Naive thymus-derived CD8-positive, alpha-beta T cell (primary cell): ENCODE measurements at regions not wholly inside any gene's neighbourhood (a gene's known extent, or its start where the extent isn't known, plus 50 kb on each side); places are given as distances from the start of the nearest gene placed in this dataset.

ENCODE experiments used
- ATAC-seq, 2 donors: fragments of 150-1000 bp; cut with Tn5 transposase in 1 of 2; sonication (Bioruptor Pico), chemical (Tn5 transposase) in 1 of 2; 1 replicate in 1 of 2; 2 replicates in 1 of 2; pipeline ENCODE4 v1.10.0; 2021; ENCODE audit warnings: mild to moderate bottlenecking in 2 of 2, moderate library complexity in 2 of 2
- POLR2A ChIA-PET: fragments of 350-600 bp; sonication (Branson Sonifier 250); formaldehyde crosslinking; loops from one replicate; lab custom pipeline; 2021; ENCODE audit warnings: antibody characterized with exemption; lab: Charles Lee
- DNase-seq, 10 donors: peaks; one replicate each; pipeline versions ENCODE4 v3.0.0 to v3.0.0-alpha.2; 2020 to 2022
- H3K27ac Mint-ChIP-seq, 10 donors: one replicate each; pipeline ENCODE4 v1.8.0; 2020 to 2022; ENCODE audit warnings: mild to moderate bottlenecking in 10 of 10, mixed read lengths in 10 of 10, moderate library complexity in 4 of 10, inconsistent platforms in 1 of 10
- H3K27me3 Mint-ChIP-seq, 5 donors: one replicate each; pipeline ENCODE4 v1.8.0; 2021 to 2022; ENCODE audit warnings: mixed read lengths in 5 of 5
- H3K36me3 Mint-ChIP-seq, 3 donors: one replicate each; pipeline ENCODE4 v1.8.0; 2020 to 2022; ENCODE audit warnings: mixed read lengths in 3 of 3, mild to moderate bottlenecking in 2 of 3, inconsistent platforms in 1 of 3
- H3K4me1 Mint-ChIP-seq, 4 donors: one replicate each; pipeline ENCODE4 v1.8.0; 2021 to 2022; ENCODE audit warnings: mixed read lengths in 4 of 4
- H3K4me3 Mint-ChIP-seq, 10 donors: one replicate each; pipeline ENCODE4 v1.8.0; 2020 to 2022; ENCODE audit warnings: mild to moderate bottlenecking in 10 of 10, mixed read lengths in 10 of 10, moderate library complexity in 6 of 10, inconsistent platforms in 1 of 10
- H3K9me3 Mint-ChIP-seq, 9 donors: one replicate each; pipeline ENCODE4 v1.8.0; 2020 to 2022; ENCODE audit warnings: mixed read lengths in 9 of 9, mild to moderate bottlenecking in 3 of 9, inconsistent platforms in 1 of 9, moderate library complexity in 1 of 9

GRCh38 chr4:106869551-106869950, 166.6 kb downstream of the DKK2 start:
- ATAC-seq: no peak
- DNase-seq: no peak
- Mint-ChIP-seq H3K4me1 (no peaks in the 10 kb centered on the region), H3K4me3 (no peak overlapping the region), H3K27me3 (peaks cover 0 to 3% (median 0%) of the 10 kb centered on the region in 5 donors), H3K27ac (no peak overlapping the region), H3K36me3 (no peaks in the 10 kb centered on the region), H3K9me3 (peaks cover 0 to 25% (median 3%) of the 10 kb centered on the region in 9 donors)
- POLR2A ChIA-PET: no interaction called here

- Mint-ChIP-seq H3K4me1 (no peaks in the 10 kb centered on the region), H3K4me3 (no peak overlapping the region), H3K9me3 (peaks cover 0 to 22% (median 3%) of the 10 kb centered on the region in 9 donors), H3K27ac (no peak overlapping the region), H3K27me3 (peaks cover 0 to 3% (median 0%) of the 10 kb centered on the region in 5 donors), H3K36me3 (no peaks in the 10 kb centered on the region)
- DNase-seq: no peak
- no peak for ATAC-seq
- POLR2A ChIA-PET: no interaction called here
Observed at GRCh38 chr4:106868381-106869035, 167.6 kb downstream of the DKK2 start.

DNA sequence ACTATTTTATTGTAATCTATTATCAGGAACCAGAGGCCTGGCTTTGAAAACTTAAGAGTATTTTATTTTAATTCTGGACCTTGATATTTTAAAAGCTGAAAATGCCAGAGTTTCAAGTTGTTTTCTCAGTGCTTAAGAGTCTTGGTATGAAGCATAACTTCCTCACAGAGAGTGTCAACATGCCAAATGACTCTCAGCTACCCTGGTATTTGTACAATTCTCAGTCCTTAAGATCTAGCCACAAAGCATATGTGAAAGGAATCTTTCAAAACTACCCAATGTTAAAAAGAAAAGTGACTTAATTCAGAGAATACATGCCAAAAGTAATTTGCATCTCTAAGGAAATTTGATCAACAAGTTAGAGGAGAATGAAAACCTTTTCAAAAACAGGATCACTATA, 171.9 kb downstream of the DKK2 start:
- Mint-ChIP-seq H3K9me3 (peaks cover 0 to 11% (median 0%) of the 10 kb centered on the region in 9 donors), H3K36me3 (no peaks in the 10 kb centered on the region), H3K27ac (no peak overlapping the region), H3K27me3 (peaks cover 0 to 3% (median 0%) of the 10 kb centered on the region in 5 donors), H3K4me1 (no peaks in the 10 kb centered on the region), H3K4me3 (no peak overlapping the region)
- no peak for ATAC-seq
- DNase-seq: no peak
- POLR2A ChIA-PET: no interaction called here

DNA sequence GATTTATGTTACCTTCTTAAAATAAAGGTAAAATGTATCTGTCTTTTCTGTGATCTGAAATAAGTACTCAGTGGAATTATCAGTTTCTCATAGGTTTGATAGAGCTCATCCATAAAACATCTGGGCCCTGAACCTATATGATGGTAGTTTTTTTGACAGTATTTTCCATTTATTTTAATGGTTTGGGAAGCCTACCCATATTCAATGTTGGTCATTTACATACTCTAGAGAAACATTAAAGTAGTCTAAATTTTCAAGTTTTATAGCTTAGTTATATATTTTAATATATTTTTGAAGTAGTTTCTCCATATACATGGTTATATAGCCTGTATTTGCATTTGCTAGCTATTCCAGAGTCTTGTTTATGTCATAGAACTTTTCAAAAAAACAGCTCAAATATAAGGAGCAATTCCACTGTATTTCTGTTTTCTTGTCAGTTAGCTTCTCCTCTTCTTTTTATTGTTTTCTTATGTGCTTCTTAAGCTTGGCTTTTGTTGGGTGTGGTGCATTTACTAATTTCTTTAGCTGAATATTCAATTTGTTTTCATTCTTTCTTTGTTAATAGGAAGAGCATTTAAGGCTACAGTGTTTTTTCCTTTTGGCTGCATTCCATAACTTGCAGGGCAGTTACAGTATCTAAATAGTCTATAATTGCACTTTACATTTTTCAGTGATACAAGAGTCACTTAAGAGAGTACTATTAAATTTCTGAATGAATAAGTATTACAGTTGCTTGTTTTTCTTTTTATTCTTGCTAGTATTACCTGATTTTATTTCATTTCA, 181.4 kb downstream of the DKK2 start:
- Mint-ChIP-seq H3K4me3 (no peak overlapping the region), H3K36me3 (no peaks in the 10 kb centered on the region), H3K27ac (no peak overlapping the region), H3K4me1 (no peaks in the 10 kb centered on the region), H3K9me3 (peaks cover 0 to 18% (median 6%) of the 10 kb centered on the region in 9 donors), H3K27me3 (no peaks in the 10 kb centered on the region)
- POLR2A ChIA-PET: no interaction called here
- ATAC-seq (no peak), DNase-seq (no peak)

DNA sequence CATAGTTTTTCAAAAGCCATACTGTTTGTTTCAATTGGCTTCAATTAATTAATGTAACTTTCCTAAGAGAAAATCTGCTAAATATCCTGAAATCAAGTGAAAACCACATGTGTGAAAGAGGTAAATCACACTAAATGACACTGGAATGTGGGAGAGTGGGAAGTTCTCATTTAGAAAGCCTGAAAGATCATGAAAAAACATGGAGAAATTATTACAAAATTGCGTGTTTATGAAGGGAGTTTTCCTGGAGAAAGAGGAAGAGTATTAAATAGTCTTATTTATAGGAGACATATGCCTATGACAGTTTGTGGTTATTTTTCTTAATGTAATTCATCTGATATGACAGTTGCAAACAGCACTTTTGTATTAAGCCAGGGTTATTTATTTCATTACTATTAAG, 183.7 kb downstream of the DKK2 start:
- no peak for DNase-seq
- no peak for ATAC-seq
- H3K27me3 Mint-ChIP-seq: no peaks in the 10 kb centered on the region
- POLR2A ChIA-PET: no interaction called here
- H3K27ac Mint-ChIP-seq: no peak overlapping the region
- no peaks in the 10 kb centered on the region for H3K36me3 Mint-ChIP-seq
- H3K4me1 Mint-ChIP-seq: no peaks in the 10 kb centered on the region
- peaks cover 0 to 20% (median 7%) of the 10 kb centered on the region in 9 donors for H3K9me3 Mint-ChIP-seq
- no peak overlapping the region for H3K4me3 Mint-ChIP-seq

DNA sequence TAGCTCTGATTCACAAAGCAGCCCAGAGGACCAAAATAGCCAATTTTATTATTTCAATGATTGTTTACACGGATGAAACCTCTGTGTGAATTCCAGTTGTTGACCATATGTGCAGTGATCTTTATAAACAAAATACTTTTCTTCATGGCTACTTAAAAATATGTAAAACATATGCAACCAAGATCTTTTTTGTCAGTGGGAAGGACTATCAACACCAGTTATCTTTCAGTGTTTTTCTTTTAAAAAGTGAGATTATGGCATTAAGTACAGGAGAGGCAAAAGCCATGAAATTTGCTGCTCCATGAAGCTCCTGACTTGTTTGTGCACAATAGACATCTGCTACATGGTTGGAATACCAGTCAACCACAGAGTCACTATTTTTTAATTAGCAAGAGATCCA, 184.4 kb downstream of the DKK2 start:
- Mint-ChIP-seq H3K27ac (no peak overlapping the region), H3K36me3 (no peaks in the 10 kb centered on the region), H3K4me1 (no peaks in the 10 kb centered on the region), H3K4me3 (no peak overlapping the region), H3K27me3 (no peaks in the 10 kb centered on the region), H3K9me3 (peaks cover 0 to 20% (median 2%) of the 10 kb centered on the region in 9 donors)
- POLR2A ChIA-PET: no interaction called here
- ATAC-seq: no peak
- DNase-seq: no peak

- Mint-ChIP-seq H3K36me3 (no peaks in the 10 kb centered on the region), H3K27me3 (no peaks in the 10 kb centered on the region), H3K4me3 (no peak overlapping the region), H3K4me1 (no peaks in the 10 kb centered on the region), H3K9me3 (peaks cover 0 to 20% (median 2%) of the 10 kb centered on the region in 9 donors), H3K27ac (no peak overlapping the region)
- ATAC-seq (no peak), DNase-seq (no peak)
- POLR2A ChIA-PET: no interaction called here
Observed at GRCh38 chr4:106850691-106851090, 185.4 kb downstream of the DKK2 start.

GRCh38 chr4:106835919-106836318, 200.2 kb downstream of the DKK2 start:
- Mint-ChIP-seq H3K4me3 (no peak overlapping the region), H3K36me3 (no peaks in the 10 kb centered on the region), H3K27me3 (no peaks in the 10 kb centered on the region), H3K27ac (no peak overlapping the region), H3K4me1 (no peaks in the 10 kb centered on the region), H3K9me3 (peaks cover 0 to 12% (median 7%) of the 10 kb centered on the region in 9 donors)
- DNase-seq: no peak
- no peak for ATAC-seq
- POLR2A ChIA-PET: no interaction called here

- Mint-ChIP-seq H3K9me3 (peaks cover 0 to 15% (median 2%) of the 10 kb centered on the region in 9 donors), H3K27me3 (no peaks in the 10 kb centered on the region), H3K36me3 (no peaks in the 10 kb centered on the region), H3K27ac (no peak overlapping the region), H3K4me1 (no peaks in the 10 kb centered on the region), H3K4me3 (no peak overlapping the region)
- ATAC-seq (no peak), DNase-seq (no peak)
- POLR2A ChIA-PET: no interaction called here
Observed at GRCh38 chr4:106830879-106831278, 205.2 kb downstream of the DKK2 start.

- no peaks in the 10 kb centered on the region for H3K27me3 Mint-ChIP-seq
- peaks cover 0 to 2% (median 0%) of the 10 kb centered on the region in 9 donors for H3K9me3 Mint-ChIP-seq
- no peak overlapping the region for H3K4me3 Mint-ChIP-seq
- ATAC-seq: no peak
- no peaks in the 10 kb centered on the region for H3K4me1 Mint-ChIP-seq
- no peak overlapping the region for H3K27ac Mint-ChIP-seq
- POLR2A ChIA-PET: no interaction called here
- no peak for DNase-seq
- H3K36me3 Mint-ChIP-seq: no peaks in the 10 kb centered on the region
Observed at GRCh38 chr4:106818764-106819163, 217.3 kb downstream of the DKK2 start.

GRCh38 chr4:106816496-106816895, 219.6 kb downstream of the DKK2 start:
- DNase-seq: no peak
- Mint-ChIP-seq H3K36me3 (no peaks in the 10 kb centered on the region), H3K27me3 (no peaks in the 10 kb centered on the region), H3K4me3 (no peak overlapping the region), H3K9me3 (peaks cover 0 to 3% (median 0%) of the 10 kb centered on the region in 9 donors), H3K4me1 (no peaks in the 10 kb centered on the region), H3K27ac (no peak overlapping the region)
- no peak for ATAC-seq
- POLR2A ChIA-PET: no interaction called here

GRCh38 chr4:106810122-106810521, 226.0 kb downstream of the DKK2 start:
- Mint-ChIP-seq H3K9me3 (peaks cover 0 to 3% (median 0%) of the 10 kb centered on the region in 9 donors), H3K4me3 (no peak overlapping the region), H3K27ac (no peak overlapping the region), H3K4me1 (no peaks in the 10 kb centered on the region), H3K27me3 (peaks cover 0 to 1% (median 0%) of the 10 kb centered on the region in 5 donors), H3K36me3 (no peaks in the 10 kb centered on the region)
- ATAC-seq (no peak), DNase-seq (no peak)
- POLR2A ChIA-PET: no interaction called here

- H3K4me3 Mint-ChIP-seq: no peak overlapping the region
- H3K27me3 Mint-ChIP-seq: peaks cover 0 to 2% (median 0%) of the 10 kb centered on the region in 5 donors
- H3K4me1 Mint-ChIP-seq: no peaks in the 10 kb centered on the region
- DNase-seq: no peak
- ATAC-seq: no peak
- POLR2A ChIA-PET: no interaction called here
- H3K27ac Mint-ChIP-seq: no peak overlapping the region
- peaks cover 0 to 3% (median 0%) of the 10 kb centered on the region in 9 donors for H3K9me3 Mint-ChIP-seq
- no peaks in the 10 kb centered on the region for H3K36me3 Mint-ChIP-seq
Observed at GRCh38 chr4:106809076-106809475, 227.0 kb downstream of the DKK2 start.
